Hepatocyte (in vitro differentiated cells): ENCODE measurements at regions not wholly inside any gene's neighbourhood (a gene's known extent, or its start where the extent isn't known, plus 50 kb on each side); places are given as distances from the start of the nearest gene placed in this dataset.

Source experiments
- CTCF ChIP-seq: fragments of 200-600 bp; sonication (generic); IDR thresholded peaks from 2 replicates; pipeline ENCODE4 v1.5.1; 2016; ENCODE audit warnings: antibody characterized with exemption, mild to moderate bottlenecking; ENCODE audit not compliant: poor library complexity
- EZH2phosphoT487 ChIP-seq: fragments of 200-600 bp; sonication (generic); IDR thresholded peaks from one replicate; pipeline ENCODE4 v1.6.1; 2018; ENCODE audit warnings: antibody characterized with exemption, mild to moderate bottlenecking, low read depth, moderate library complexity; ENCODE audit not compliant: unreplicated experiment, severe bottlenecking

GRCh38 chr1:209176866-209177430 is 406.6 kb upstream of the CAMK1G start:
- TF ChIP-seq CTCF = no peak
- no peak for TF ChIP-seq EZH2phosphoT487
